ENCODE measurements at regions not wholly inside any gene's neighbourhood (a gene's known extent, or its start where the extent isn't known, plus 50 kb on each side); places are given as distances from the start of the nearest gene placed in this dataset.

- peaks cover 25% of the 10 kb centered on the region for H3K4me1 Mint-ChIP-seq (ENCODE audit: low read depth)
- ATAC-seq: no peak
- ChIA-PET POLR2A (no interaction called here), CTCF (no interaction called here)
- no peaks in the 10 kb centered on the region for H3K27me3 Mint-ChIP-seq
- no peak for TF ChIP-seq CTCF (IDR thresholded peaks at IDR 0.05)
- no peak for DNase-seq
- H3K4me3 Mint-ChIP-seq: no peak overlapping the region
- intact Hi-C loops (cut with micrococcal nuclease): no loop called here
- H3K9me3 Mint-ChIP-seq: no peaks in the 10 kb centered on the region
- H3K27ac Mint-ChIP-seq: no peak overlapping the region
- peaks cover 4% of the 10 kb centered on the region for H3K36me3 Mint-ChIP-seq (ENCODE audit: low read depth)
Measured at GRCh38 chr21:43364261-43364510, 62.7 kb downstream of the SIK1 start.

- Mint-ChIP-seq H3K4me3 (no peak overlapping the region), H3K4me1 (ENCODE audit: low read depth) (peaks cover 25% of the 10 kb centered on the region), H3K27me3 (no peaks in the 10 kb centered on the region), H3K36me3 (ENCODE audit: low read depth) (peaks cover 4% of the 10 kb centered on the region), H3K27ac (no peak overlapping the region), H3K9me3 (no peaks in the 10 kb centered on the region)
- ChIA-PET POLR2A (interaction anchor here (1.3 kb wide), 1 partner anchor 8 kb away, joined by 5 read pairs; no protein-coding TSS in a partner anchor), CTCF (no interaction called here)
- TF ChIP-seq CTCF (IDR thresholded peaks at IDR 0.05): no peak
- ATAC-seq (no peak), DNase-seq (peak; percentile 9)
- intact Hi-C loops (cut with micrococcal nuclease): no loop called here
Measured at GRCh38 chr21:43363506-43364260, 63.2 kb downstream of the SIK1 start.

- intact Hi-C loops (cut with micrococcal nuclease): no loop called here
- ATAC-seq (no peak), DNase-seq (peak; percentile 32)
- H3K9me3 Mint-ChIP-seq: no peaks in the 10 kb centered on the region
- no peak for TF ChIP-seq CTCF (IDR thresholded peaks at IDR 0.05)
- CTCF ChIA-PET: no interaction called here
- POLR2A ChIA-PET: interaction anchor here (1.2 to 2.2 kb wide), 4 partner anchors 9 to 297 kb away, joined by 4 to 8 read pairs (median 5); no protein-coding TSS in a partner anchor
- no peaks in the 10 kb centered on the region for H3K27me3 Mint-ChIP-seq
- peaks cover 4% of the 10 kb centered on the region for H3K36me3 Mint-ChIP-seq (ENCODE audit: low read depth)
- peak overlapping the region; percentile 89 for H3K27ac Mint-ChIP-seq
- H3K4me1 Mint-ChIP-seq (ENCODE audit: low read depth): peaks cover 25% of the 10 kb centered on the region
- H3K4me3 Mint-ChIP-seq: peak overlapping the region; percentile 78
Measured at GRCh38 chr21:43362915-43363314, 64.0 kb downstream of the SIK1 start.

GRCh38 chr21:43362321-43362791 is 64.6 kb downstream of the SIK1 start:
- CTCF ChIA-PET: no interaction called here
- ATAC-seq: peak; percentile 91
- Mint-ChIP-seq H3K9me3 (no peaks in the 10 kb centered on the region), H3K36me3 (ENCODE audit: low read depth) (peaks cover 4% of the 10 kb centered on the region), H3K27ac (peak overlapping the region; percentile 89), H3K4me1 (ENCODE audit: low read depth) (peaks cover 25% of the 10 kb centered on the region), H3K27me3 (no peaks in the 10 kb centered on the region), H3K4me3 (peak overlapping the region; percentile 78)
- DNase-seq: peak; percentile 90
- POLR2A ChIA-PET: interaction anchor here (0.9 to 2.2 kb wide), 5 partner anchors 9 to 298 kb away, joined by 3 to 8 read pairs (median 5); no protein-coding TSS in a partner anchor
- intact Hi-C loops (cut with micrococcal nuclease): no loop called here
- no peak for TF ChIP-seq CTCF (IDR thresholded peaks at IDR 0.05)

- Mint-ChIP-seq H3K36me3 (ENCODE audit: low read depth) (peaks cover 4% of the 10 kb centered on the region), H3K27me3 (no peaks in the 10 kb centered on the region), H3K4me3 (peak overlapping the region; percentile 78), H3K9me3 (no peaks in the 10 kb centered on the region), H3K4me1 (ENCODE audit: low read depth) (peaks cover 25% of the 10 kb centered on the region), H3K27ac (peak overlapping the region; percentile 89)
- DNase-seq (peak; percentile 75), ATAC-seq (peak; percentile 60)
- CTCF ChIA-PET: no interaction called here
- POLR2A ChIA-PET: interaction anchor here (0.9 to 2.2 kb wide), 4 partner anchors 9 to 298 kb away, joined by 3 to 8 read pairs (median 4); no protein-coding TSS in a partner anchor
- intact Hi-C loops (cut with micrococcal nuclease): no loop called here
- TF ChIP-seq CTCF (IDR thresholded peaks at IDR 0.05): no peak
Measured at GRCh38 chr21:43361493-43362296, 65.2 kb downstream of the SIK1 start.

All from activated CD8-positive, alpha-beta T cell treated with anti-CD3 and anti-CD28 coated beads for 36 hours (primary cell).